NCI-H748 (cell line): ENCODE measurements at regions not wholly inside any gene's neighbourhood (a gene's known extent, or its start where the extent isn't known, plus 50 kb on each side); places are given as distances from the start of the nearest gene placed in this dataset.
"Not testable (repeated sequence)": the region's sequence is repeated elsewhere in the genome, so short reads cannot be mapped to it uniquely, and the experiment has no call there.

ENCODE experiments used
- DNase-seq: peaks from one replicate; lab custom pipeline; 2025; ENCODE audit not compliant: unreplicated experiment; lab: John Stamatoyannopoulos, UW

- not testable (repeated sequence) for DNase-seq
These were observed 132.7 kb downstream of the SNX10 start for GRCh38 chr7:26424319-26424718.

- no peak for DNase-seq
These were observed 134.0 kb downstream of the SNX10 start for GRCh38 chr7:26425655-26426054.

DNA sequence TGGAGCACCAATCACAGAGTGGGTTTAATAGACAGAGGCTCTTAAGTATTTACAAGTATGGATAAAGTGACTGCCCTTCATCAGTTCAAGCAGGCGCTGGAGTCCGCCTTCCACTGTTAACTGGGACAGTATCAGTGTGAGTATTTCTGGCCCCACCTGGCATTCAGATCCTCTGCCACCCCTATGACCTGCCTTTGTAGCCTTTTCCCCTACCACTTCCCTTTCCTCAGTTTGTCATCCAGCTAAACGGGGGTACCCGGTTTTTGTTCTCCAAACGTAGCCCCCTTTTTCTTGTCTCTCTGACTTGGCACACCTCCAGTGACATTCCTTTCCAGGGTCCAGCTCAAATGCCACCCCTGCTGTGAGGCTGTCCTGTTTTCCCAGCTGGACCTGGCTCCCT, 134.4 kb downstream of the SNX10 start:
- no peak for DNase-seq

DNA sequence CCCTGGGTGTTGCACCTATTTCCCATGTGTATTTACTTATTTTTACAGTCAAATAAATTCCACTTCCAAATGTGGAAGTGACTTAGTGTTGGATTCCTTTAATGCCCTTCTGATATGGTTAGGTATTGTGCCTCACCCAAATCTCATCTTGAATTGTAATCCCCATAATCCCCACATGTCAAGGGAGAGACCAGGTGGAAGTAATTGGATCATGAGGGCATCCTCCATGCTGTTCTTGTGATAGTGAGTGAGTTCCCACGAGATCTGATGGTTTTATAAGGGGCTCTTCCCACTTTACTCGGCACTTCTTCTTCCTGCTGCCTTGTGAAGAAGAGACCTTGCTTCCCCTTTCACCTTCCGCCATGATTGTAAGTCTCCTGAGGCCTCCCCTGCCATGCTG, 136.9 kb downstream of the SNX10 start:
- no peak for DNase-seq

GRCh38 chr7:26429168-26429567, 137.5 kb downstream of the SNX10 start:
- no peak for DNase-seq

DNA sequence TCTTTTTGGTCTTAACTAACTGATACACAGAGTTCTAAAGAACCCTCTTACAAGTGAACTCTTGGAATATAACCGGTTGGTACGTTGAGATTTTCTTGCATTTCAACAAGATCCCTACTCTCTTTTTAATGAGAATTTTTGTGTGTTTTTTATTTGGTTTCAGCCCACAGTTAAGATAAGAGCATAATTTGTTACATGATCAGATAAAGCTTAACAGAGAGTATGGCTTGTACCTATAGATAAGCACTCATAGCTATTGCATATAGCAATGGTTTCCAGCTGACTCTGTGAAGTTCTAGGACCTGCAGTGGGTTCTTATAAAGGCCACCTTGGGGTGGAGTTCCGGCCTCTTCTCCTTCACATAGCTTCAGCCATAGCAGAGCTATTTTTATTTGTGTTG, 143.3 kb downstream of the SNX10 start:
- no peak for DNase-seq

GRCh38 chr7:26437003-26437532, 145.4 kb downstream of the SNX10 start:
- DNase-seq, result peak; percentile 78

- no peak for DNase-seq
These were observed 146.4 kb downstream of the SNX10 start for GRCh38 chr7:26438078-26438477.

DNA sequence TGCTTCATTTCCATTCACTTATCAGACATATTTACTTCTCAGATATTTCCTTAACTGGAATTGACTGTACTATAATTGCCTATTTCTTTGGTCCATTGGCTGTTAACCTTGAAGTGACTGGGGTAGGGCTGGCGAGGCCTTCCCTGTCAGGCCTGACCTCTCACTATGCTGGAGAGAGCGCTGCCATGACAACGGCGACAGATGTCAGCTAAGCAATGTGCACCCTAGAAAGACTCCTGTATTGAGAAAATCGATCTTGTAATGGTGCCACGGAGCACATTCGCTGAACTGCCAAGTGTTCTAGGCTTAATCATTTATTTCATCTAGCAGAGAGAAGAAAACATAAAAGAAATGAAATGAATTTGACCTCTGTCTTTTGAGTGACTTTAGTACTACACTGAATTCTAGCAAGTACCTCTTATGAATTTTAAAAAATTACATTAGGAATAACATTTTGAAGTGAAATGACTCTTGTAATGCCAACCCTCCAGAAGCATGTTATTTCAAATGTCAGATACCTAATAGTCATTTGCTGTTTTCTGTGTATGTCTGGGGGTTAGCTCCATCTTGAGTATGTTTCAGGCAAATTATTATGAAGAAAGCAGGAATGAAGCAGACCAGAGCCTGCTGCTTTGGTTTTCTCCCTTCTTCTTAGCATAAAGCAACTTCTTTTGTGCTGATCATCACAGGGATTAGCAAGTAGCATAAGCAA, 148.0 kb downstream of the SNX10 start:
- DNase-seq, result peak; percentile 69

DNA sequence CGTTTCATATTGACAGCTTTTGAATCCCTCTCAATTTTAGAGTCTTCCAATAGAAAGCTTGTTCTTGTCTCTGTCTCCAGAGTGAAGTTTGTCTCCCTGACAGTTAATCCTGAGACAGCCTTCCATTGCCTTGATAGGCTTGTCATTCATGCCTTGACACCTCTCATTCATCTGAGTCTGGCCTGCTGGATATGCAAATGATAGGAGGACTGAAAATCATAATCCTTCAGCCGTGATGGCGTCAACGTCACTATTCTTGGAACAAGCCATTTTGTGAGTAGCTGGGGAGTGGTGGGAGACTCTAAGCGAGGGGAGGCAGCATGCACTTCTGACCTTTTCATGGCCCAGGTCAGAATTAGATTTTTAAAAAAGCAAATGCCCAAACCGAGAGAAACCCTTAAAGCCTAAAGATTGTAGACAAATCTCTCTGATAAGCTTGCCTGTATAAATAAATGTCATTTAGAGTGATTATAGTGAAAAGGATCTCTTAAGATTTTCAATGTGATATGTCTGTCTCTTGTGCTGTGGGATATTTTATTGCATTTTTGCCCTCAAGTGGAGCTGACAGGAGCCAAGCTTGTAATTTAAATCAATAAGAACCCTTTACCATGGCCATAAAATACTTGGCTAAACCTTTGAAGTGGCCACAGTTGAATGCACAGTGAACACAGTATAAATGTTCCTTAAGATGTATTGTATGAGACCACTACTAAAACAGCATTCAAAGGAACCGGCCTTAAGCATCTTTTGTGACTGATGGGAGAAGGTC, 148.8 kb downstream of the SNX10 start:
- DNase-seq, result no peak

DNA sequence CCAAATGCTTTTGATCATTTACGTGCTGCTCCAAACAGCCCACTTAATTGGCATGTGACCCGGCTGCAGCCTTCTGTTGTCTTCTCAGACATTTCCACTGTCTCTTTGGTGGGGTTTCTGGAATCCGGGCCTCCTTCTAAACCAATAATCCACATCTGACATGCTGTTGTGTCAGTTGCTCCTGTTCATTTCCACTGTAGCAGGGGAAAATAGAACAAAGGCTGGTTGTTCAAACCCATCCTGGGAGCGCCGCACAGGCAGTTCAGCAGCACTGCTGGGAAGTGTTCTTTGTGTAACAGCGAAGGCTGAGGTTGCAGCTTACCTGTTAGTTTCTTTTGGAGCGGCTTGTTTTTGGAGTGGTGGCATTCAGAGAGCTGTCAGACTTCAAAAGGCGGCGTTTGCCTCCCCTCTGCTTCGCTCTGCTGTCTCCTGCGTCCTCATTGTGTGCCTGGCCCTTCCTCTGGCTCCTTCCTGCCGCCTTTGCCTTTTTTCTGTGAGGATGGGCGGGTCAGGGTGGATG, 149.4 kb downstream of the SNX10 start:
- DNase-seq, result no peak

GRCh38 chr7:26441611-26442277, 150.1 kb downstream of the SNX10 start:
- no peak for DNase-seq

DNA sequence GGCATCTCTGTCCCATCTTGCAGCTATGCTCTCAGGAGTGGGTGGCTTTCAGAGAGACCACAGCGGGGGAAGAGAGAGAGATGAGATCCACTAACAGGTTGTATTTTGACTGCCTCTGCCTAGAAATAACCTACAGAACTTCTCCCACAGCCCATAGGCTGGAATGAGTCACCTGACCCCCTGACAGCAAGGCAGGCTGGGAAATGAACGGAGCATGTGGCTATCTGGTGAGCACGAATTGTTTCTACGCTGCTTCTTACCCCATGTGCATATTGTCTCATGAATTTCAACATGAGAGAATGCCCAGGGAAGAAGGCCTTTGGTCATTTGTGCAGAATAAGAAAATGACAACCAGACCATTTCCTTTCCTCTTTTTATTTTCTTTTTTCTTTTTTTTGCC, 151.3 kb downstream of the SNX10 start:
- DNase-seq, result no peak

DNA sequence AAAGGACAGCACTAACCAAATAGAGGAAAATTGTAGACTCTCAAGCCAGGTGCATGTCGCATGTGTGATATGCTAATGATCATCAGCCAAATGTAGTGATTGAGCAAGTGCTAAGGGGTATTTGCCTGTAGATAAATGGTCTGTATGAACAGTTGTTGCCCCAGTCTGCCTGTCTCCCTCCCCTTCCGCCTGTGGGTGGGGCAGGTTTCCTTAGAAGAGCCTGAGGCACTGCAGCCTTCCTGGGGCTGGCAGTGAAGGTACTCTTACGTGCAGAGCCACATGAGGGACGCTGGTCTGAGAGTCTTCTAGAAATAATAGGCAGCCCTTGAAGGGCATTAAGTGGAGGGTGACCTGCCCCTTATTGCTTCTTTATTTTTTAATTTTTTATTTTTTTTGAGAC, 152.1 kb downstream of the SNX10 start:
- DNase-seq, result peak; percentile 18

GRCh38 chr7:26444555-26444954, 152.9 kb downstream of the SNX10 start:
- no peak for DNase-seq

GRCh38 chr7:26447116-26447515, 155.5 kb downstream of the SNX10 start:
- no peak for DNase-seq

- DNase-seq, result no peak
These were observed 157.8 kb downstream of the SNX10 start for GRCh38 chr7:26449175-26450165.

DNA sequence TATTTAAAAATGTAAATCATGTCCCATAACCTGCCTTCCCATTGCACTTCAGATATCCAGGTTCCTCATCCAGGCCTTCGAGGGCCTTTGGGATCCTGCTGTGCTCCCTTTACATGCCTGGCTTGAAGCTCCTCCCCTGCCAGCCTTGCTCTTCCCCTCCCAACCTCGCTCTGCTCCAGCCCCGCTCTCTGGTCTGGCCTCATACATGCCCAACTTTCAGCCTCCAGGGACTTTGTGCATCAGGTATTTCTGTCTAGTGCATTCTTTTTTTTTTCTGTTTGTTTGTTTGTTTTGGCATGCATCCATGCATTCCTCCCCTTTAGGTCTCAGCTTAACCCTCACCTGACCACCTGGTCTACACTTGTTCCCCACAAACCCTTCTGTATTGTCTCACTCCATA, 160.3 kb downstream of the SNX10 start:
- peak; percentile 27 for DNase-seq

DNA sequence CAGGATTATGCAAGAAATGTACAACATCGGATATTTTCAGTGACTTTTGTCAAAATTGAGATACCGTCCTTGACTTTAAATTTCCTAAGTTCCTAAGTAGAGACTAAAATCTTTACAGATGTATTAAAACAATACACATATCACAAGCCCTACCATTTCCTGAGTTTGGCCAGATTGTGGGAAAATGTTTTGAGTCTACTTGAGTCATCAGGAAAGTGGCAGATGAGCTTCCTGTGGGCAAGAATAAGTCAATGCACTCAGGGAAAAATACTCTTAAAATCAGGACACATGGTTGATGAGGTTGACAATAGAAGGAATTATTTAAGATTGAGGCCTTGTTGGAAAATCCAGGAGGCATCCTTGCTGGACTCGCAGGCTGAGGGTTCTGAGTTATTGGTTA, 162.5 kb downstream of the SNX10 start:
- no peak for DNase-seq

GRCh38 chr7:26457696-26458327, 166.2 kb downstream of the SNX10 start:
- no peak for DNase-seq
